Right renal cortex interstitium (tissue), 3 donors: ENCODE measurements at regions not wholly inside any gene's neighbourhood (a gene's known extent, or its start where the extent isn't known, plus 50 kb on each side); places are given as distances from the start of the nearest gene placed in this dataset.

Experiments used
- DNase-seq, 3 donors: peaks; one replicate each; pipeline ENCODE4 v3.0.0-alpha.2; 2013; ENCODE audit warnings: low read depth in 3 of 3, low spot score in 2 of 3

- no peak for DNase-seq
Measured at GRCh38 chr18:39918847-39919246, 2036.2 kb upstream of the PIK3C3 start.

DNA sequence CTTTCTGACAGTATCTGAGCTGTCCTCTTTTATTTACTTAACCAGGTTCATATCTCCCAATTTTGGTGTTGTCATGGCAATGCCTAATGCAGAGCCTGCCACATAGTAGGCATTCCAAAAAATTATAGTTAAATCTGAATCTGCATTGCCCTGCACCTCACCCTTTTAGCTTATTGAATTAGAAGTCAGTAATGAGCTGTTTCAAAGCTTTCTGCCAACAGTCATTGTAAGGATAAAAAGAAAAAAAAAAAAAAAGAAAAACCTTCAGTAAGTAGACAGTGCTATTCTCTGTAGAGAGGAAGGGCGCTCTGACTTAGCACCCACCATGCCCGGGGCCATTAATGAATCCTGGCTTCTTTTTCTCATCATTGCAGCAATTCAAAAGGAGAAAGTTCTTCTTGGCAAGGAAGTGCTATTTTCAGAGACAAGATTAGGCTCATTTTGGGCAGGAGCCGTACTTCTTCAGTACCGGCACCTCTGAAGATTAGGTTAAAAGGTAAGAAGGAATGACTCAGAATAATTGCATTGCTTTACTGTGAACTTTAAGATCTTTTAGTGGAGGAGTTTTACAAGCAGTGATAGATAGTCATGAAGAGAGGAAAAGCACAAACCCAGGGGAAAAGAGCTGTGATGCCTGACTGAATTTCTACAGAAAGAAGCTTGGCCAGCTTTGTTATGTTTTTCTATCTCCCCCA is 2041.2 kb upstream of the PIK3C3 start:
- no peak for DNase-seq

DNA sequence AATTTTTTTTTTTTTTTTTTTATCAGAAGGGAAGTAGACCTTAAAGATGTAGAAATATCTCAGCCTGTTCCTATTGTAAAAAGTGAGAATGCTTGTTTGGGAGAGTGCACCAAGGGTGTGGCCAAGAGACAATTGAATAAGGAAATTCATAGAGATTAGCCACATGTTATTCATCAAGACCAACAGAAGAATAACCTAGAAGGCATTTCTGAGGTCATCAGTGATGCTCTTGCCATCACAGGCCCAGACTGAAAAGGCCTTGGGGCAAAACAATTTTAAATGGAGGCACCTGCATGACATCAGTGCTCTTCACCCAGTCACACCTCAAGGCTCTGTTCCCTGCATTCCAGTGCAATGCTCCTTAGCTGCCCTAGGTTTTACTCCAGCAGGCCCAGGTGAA is 2043.3 kb upstream of the PIK3C3 start:
- no peak for DNase-seq

DNA sequence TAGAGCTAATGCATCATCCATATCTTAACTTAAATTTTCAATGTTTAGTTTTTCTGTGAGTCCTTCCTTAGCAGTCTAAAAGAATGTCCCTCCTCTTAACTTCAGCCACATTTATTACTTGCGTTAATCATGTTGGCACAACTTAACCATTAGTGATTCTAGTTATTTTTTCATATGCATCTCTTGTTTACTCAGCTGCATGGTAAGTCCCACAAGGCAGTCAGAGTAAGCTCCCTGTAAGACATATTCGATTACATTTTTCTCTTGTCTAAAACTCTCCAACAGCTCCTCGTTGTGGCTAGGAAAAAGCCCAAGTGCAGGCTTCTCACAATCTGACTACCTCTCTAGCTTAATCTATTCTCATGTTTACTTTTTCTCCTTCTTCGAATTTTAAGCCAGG is 2045.3 kb upstream of the PIK3C3 start:
- DNase-seq, result peak; percentile 7 to 21 (median 8)

DNA sequence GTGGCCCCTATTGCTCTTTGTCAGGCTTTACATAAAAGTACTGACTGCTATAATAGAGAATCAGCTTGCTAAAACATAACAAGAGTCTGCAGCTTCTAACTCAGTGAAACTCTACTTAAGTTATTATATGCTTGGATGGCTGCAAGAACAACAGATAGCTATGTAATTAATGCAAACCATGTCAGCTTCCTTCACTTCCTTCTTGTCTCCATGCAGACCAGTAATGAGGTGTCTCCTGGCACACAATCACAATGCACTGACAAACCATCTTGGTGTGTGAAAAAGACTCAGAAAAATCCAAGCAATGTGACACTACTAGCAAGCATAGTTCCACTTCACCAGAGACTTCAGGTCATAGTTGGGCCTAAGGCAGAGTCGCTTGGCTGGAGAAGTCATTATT is 2068.9 kb upstream of the PIK3C3 start:
- no peak for DNase-seq

DNA sequence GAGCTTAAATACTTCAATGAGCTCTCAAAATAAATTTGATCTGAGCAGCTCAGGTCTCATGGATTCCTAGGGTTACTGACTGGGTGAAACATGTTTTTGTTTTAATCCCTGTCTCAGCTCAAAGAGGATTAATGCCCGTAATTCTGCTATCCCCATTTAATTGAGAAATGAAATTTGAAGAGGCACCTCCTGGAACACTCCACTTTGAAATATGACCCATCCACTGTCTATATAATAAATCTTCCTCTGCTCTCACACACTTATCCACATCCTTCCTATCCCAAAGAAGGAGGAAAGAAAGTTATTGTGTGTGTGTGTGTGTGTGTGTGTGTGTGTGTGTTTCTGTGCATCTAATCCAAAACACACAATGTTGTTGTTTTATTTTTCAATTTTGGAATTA is 2082.4 kb upstream of the PIK3C3 start:
- DNase-seq, result peak in 1 of 3 donors; percentile 14

DNA sequence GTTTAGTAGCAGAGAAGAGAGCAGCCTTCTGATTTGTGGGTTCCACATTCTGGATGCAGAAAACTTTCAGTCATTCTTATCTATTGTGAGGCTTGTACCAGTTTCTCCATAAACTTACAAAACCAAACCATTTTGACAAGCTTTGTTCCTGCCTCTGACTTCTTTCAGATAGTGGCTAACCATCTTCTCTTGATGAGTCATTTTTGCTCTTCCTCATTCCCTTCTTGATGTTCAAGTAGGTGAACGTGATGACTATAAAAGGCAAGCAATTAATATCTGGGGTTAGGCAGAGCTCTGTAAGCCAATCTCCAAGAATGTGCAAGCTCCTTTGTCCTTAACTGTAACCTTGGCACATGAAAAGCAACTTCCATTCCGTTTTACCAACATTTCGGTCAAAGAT is 2083.1 kb upstream of the PIK3C3 start:
- no peak for DNase-seq

DNA sequence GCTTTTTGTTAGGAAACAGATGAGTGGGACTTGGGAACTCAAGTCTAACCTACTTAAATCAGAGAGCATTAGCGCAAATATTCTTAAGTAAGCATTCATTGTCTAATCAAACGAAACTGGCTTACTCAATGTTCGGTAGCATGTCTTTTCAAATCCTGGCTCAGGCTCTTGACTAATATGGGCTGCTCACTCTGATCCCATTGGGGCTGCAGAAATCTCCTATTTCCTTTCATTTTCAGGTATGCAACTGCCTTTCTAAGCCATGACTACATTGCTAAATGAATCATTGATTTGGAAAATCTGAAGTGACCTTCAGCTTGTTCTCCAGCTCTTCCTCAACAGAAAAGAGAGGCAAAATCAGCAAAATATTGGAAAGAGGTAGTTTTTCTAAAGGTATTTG is 2084.4 kb upstream of the PIK3C3 start:
- DNase-seq, result no peak

DNA sequence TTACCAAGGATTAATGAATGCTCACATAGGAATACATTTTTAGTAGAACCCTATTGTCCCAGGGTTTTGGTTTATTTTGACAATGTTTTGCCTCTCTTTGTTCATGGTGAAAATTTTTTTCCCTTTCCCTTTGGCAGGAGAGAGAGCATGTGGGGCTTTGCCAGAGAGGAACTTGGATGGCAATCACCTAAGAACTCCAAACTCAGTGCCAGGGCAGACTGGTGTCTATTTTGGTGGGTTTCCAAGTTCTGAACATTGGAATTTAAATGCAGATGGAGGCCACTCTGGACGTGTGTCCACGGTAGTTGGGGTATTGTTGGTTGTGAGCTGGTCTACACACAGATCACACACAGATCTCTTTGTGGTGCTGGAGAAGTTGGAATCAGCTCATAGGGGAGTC is 2091.1 kb upstream of the PIK3C3 start:
- DNase-seq, result no peak

DNA sequence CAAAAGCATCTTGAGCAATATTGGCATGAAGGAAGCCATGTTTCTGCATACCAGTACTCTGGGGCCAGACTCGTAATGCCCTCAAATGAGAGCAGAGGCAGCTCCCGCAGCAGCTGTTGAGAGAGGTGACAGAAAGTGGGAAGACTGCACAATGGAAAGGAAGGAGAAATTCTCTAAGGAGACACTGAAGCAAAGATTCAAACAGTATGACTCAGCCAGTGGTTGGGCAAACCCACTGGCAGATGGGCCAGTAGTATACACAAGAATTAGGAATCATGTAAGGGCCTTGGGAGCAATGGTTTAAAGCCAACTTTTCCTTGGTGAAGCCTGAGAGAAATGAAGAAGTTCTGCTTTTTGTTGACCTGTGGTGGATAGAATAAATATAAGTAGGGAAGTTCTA is 2092.7 kb upstream of the PIK3C3 start:
- no peak for DNase-seq

- no peak for DNase-seq
Measured at GRCh38 chr18:39854291-39854690, 2100.7 kb upstream of the PIK3C3 start.

DNA sequence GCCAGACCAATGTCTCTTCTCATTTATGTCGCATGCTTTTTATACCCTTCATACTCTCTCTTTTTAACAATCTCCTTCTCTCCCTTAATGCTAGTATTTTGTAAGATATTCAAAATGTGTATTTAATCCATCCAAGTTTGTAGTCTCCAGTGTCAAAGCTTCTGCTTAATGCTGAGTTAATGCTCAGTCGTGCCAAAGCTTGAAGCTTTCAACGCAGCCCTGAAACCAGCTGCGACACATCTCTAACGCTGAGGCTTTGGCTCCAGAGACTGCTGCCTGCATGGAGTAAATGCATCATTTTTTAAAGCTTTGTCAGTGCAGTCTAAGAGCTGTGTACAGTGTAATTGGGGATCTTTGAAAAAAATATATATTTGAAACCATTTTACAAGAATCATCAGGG is 2108.8 kb upstream of the PIK3C3 start:
- peak in 1 of 3 donors; percentile 48 for DNase-seq

- no peak for DNase-seq
Measured at GRCh38 chr18:39845631-39846030, 2109.4 kb upstream of the PIK3C3 start.

DNA sequence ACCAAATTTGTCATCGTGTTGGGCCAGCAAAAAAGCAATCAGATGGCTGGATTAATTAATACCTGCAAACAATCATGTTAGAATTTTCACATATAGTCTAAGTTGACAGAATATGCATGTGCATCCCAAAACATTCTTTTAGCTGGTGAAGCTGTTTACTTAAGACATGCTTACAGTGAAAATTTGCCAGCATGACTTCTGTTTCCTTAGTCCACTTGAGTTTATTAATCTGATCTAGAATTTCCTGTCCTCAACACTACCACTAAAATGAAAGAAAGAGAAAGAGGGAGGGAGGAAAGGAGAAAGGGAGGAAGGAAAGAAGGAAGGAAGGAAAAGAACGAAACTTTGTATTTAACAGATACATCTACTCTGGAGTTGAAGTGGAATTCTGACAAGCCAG is 2109.9 kb upstream of the PIK3C3 start:
- DNase-seq, result no peak

DNA sequence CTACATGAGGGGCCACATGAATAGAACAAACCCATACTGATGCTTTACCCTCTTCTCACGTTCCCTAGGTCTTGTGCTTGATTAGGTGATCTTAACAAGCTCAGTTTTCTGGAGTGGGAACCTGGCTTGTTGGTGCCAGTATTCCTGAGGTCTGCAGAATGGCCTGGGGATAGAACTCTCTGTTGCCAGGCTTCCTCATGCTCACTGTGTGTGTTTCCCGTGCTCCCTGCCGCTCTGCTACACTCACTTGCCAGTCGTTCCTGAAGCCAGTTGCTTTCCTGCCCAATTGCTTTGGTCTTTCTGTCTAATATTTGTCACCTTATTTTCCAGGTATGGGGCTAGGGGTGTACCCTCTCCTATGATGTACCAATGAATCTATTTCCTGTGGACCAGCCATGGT is 2111.5 kb upstream of the PIK3C3 start:
- DNase-seq, result no peak

GRCh38 chr18:39842366-39842914 is 2112.6 kb upstream of the PIK3C3 start:
- DNase-seq, result no peak

GRCh38 chr18:39841482-39842365 is 2113.3 kb upstream of the PIK3C3 start:
- peak in 2 of 3 donors; percentile 37 to 40 for DNase-seq

- DNase-seq, result peak in 1 of 3 donors; percentile 23
Measured at GRCh38 chr18:39840856-39841481, 2114.1 kb upstream of the PIK3C3 start.

GRCh38 chr18:39840406-39840805 is 2114.6 kb upstream of the PIK3C3 start:
- DNase-seq, result no peak

DNA sequence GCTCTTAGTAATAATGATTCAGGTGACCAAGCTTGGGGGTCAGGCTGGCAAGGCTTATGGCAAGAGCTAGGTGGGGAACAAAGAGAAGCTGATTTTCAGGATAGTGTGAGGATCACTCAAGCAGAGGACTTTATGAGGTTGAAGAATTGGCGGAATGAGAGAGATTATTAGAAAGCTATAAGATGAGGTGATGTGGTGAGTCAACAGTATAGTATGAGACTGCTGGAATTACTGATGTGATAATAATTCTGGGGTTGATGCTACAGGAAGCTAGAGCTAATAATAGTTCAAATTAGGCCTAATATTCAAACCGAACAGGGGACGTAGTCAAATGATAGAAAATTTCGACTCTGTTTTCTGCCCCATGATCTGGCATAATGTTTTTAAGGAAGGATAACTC is 2115.3 kb upstream of the PIK3C3 start:
- DNase-seq, result no peak

GRCh38 chr18:39838831-39839230 is 2116.2 kb upstream of the PIK3C3 start:
- no peak for DNase-seq
